GM12892 (cell line): ENCODE measurements at regions not wholly inside any gene's neighbourhood (a gene's known extent, or its start where the extent isn't known, plus 50 kb on each side); places are given as distances from the start of the nearest gene placed in this dataset.

Experiments
- POLR2A ChIP-seq: IDR thresholded peaks from 2 replicates; pipeline ENCODE4 v1.6.1; 2011; ENCODE audit warnings: low read depth, low read length, control low read depth
- POLR2AphosphoS5 ChIP-seq: IDR thresholded peaks from 2 replicates; pipeline ENCODE4 v1.6.1; 2011; ENCODE audit warnings: low read depth, low read length, control low read depth
- TAF1 ChIP-seq: IDR thresholded peaks from 2 replicates; pipeline ENCODE4 v1.6.1; 2011; ENCODE audit warnings: low read depth, mild to moderate bottlenecking, control low read depth, low read length, borderline replicate concordance

DNA sequence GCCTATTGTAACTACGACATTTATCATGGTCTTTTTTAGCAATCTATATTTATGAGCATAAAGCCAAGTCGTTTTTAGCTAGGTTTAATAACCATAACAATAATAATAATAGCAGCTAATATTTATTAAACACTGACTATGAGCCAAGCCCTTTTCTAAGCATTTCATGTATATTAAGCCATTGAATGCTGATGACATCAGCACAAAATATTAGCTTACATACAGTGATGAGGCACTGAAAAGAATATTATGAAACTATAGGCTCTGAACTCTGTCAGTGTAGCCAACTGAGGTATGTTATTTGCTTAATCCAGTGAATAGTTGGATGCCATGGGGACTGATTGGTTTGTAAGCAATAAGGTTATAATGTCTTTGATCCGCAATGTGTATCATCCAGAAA, 235.2 kb downstream of the NDFIP2 start:
- no peak for TF ChIP-seq POLR2AphosphoS5
- TF ChIP-seq POLR2A, result no peak
- TF ChIP-seq TAF1, result no peak
